A549 (cell line): ENCODE measurements at regions not wholly inside any gene's neighbourhood (a gene's known extent, or its start where the extent isn't known, plus 50 kb on each side); places are given as distances from the start of the nearest gene placed in this dataset.
A peak's percentile ranks its signal among the peaks of the same experiment; 100 is the strongest.

Experiments
- ATAC-seq, 2 experiments: fragments of 200-7000 bp in 1 of 2; fragments of >200 bp in 1 of 2; cut with Nextera tagmentation in 1 of 2; cut with Tn5 transposase in 1 of 2; 3 replicates each; pipeline versions ENCODE4 v1.8.0 to v1.9.1; 2018 to 2020; ENCODE audit warnings: mild to moderate bottlenecking in 1 of 2, moderate library complexity in 1 of 2
- CTCF ChIA-PET: fragments of 300-600 bp; sonication (Branson Sonifier 250); formaldehyde crosslinking; extraction: SDS; loops from one replicate; lab custom pipeline; 2021; ENCODE audit warnings: antibody characterized with exemption, inconsistent platforms; lab: Yijun Ruan, JAX
- POLR2A ChIA-PET: fragments of 350-600 bp; formaldehyde crosslinking; extraction: SDS; loops from one replicate; lab custom pipeline; 2021; ENCODE audit warnings: antibody characterized with exemption, inconsistent platforms; lab: Yijun Ruan, JAX
- DNase-seq, 2 experiments: peaks; one replicate each; pipeline versions ENCODE4 v3.0.0 to v3.0.0-alpha.2; 2011 to 2016; ENCODE audit warnings: low read depth in 1 of 2, low spot score in 1 of 2
- FAIRE-seq: peaks from 2 replicates; lab custom pipeline; 2011; peaks lifted over from hg19 to GRCh38; lab: Jason Lieb, UNC
- H3K27ac ChIP-seq, 2 experiments: fragments of >200 bp; sonication (Bioruptor Twin); formaldehyde crosslinking; 3 replicates each; pipeline ENCODE4 v1.5.1; 2016 to 2017
- H3K4me1 ChIP-seq: fragments of >200 bp; sonication (Bioruptor Twin); formaldehyde crosslinking; 3 replicates; pipeline ENCODE4 v1.6.1; 2016
- H3K4me2 ChIP-seq: fragments of >200 bp; sonication (Bioruptor Twin); formaldehyde crosslinking; 3 replicates; pipeline ENCODE4 v1.6.1; 2016
- H3K4me3 ChIP-seq: fragments of >200 bp; sonication (Bioruptor Twin); formaldehyde crosslinking; 3 replicates; pipeline ENCODE4 v1.5.1; 2016
- H3K9me3 ChIP-seq: fragments of >200 bp; sonication (Bioruptor Twin); formaldehyde crosslinking; 3 replicates; pipeline ENCODE4 v1.6.1; 2016
- BHLHE40 ChIP-seq: IDR thresholded peaks from 2 replicates; pipeline ENCODE4 v1.6.1; 2012; ENCODE audit warnings: low read depth, low read length, inconsistent platforms
- CBX8 ChIP-seq: fragments of 200-600 bp; sonication (generic); IDR thresholded peaks from 2 replicates; pipeline ENCODE4 v1.6.1; 2016
- CHD2 ChIP-seq: fragments of 150-350 bp; IDR thresholded peaks from 2 replicates; pipeline ENCODE4 v1.6.1; 2014; ENCODE audit warnings: low read length; ENCODE audit not compliant: partially characterized antibody
- CHD4 ChIP-seq: fragments of 200-600 bp; sonication (generic); IDR thresholded peaks from 2 replicates; pipeline ENCODE4 v1.6.1; 2016; ENCODE audit warnings: antibody characterized with exemption, mild to moderate bottlenecking, borderline replicate concordance
- CTCF ChIP-seq: fragments of >200 bp; sonication (Bioruptor Twin); formaldehyde crosslinking; IDR thresholded peaks from 3 replicates; pipeline ENCODE4 v1.5.1; 2016
- EHF ChIP-seq: fragments of 250-450 bp; sonication (Bioruptor Pico); IDR thresholded peaks from 2 replicates; pipeline ENCODE4 v1.5.0; 2020; ENCODE audit warnings: mild to moderate bottlenecking
- EHMT2 ChIP-seq: fragments of 200-600 bp; sonication (generic); IDR thresholded peaks from 2 replicates; pipeline ENCODE4 v1.6.1; 2016; ENCODE audit warnings: antibody characterized with exemption, low read depth, mild to moderate bottlenecking, moderate library complexity
- EP300 ChIP-seq, 2 experiments: fragments of >200 bp; sonication (Bioruptor Twin); formaldehyde crosslinking; IDR thresholded peaks; 2 replicates in 1 of 2; 3 replicates in 1 of 2; pipeline ENCODE4 v1.6.1; 2016 to 2017
- ESRRA ChIP-seq: fragments of 150-350 bp; IDR thresholded peaks from 2 replicates; pipeline ENCODE4 v1.6.1; 2014; ENCODE audit warnings: mild to moderate bottlenecking, low read length, borderline replicate concordance
- FOSB ChIP-seq: fragments of 250-450 bp; sonication (Bioruptor Pico); IDR thresholded peaks from 2 replicates; pipeline ENCODE4 v1.5.0; 2020; ENCODE audit warnings: mild to moderate bottlenecking, moderate library complexity
- HMGXB4 ChIP-seq: fragments of 250-450 bp; sonication (Bioruptor Pico); IDR thresholded peaks from 2 replicates; pipeline ENCODE4 v1.5.0; 2021; ENCODE audit warnings: mild to moderate bottlenecking, moderate library complexity, borderline replicate concordance
- HOXA7 ChIP-seq: fragments of 250-450 bp; sonication (Bioruptor Pico); IDR thresholded peaks from 2 replicates; pipeline ENCODE4 v1.5.0; 2020; ENCODE audit warnings: mild to moderate bottlenecking, moderate library complexity
- KDM1A ChIP-seq: fragments of 200-600 bp; sonication (generic); IDR thresholded peaks from 2 replicates; pipeline ENCODE4 v1.6.1; 2016; ENCODE audit warnings: low read depth, mild to moderate bottlenecking
- KDM5A ChIP-seq: fragments of 200-600 bp; sonication (generic); IDR thresholded peaks from 2 replicates; pipeline ENCODE4 v1.6.1; 2016; ENCODE audit warnings: antibody characterized with exemption, mild to moderate bottlenecking
- MAZ ChIP-seq: fragments of 150-350 bp; IDR thresholded peaks from 2 replicates; pipeline ENCODE4 v1.6.1; 2014; ENCODE audit warnings: antibody characterized with exemption, low read depth, low read length, borderline replicate concordance
- MYC ChIP-seq: IDR thresholded peaks from 2 replicates; pipeline ENCODE4 v1.6.1; 2012; ENCODE audit warnings: mild to moderate bottlenecking, inconsistent platforms, low read length, improper control_type of control experiment, borderline replicate concordance
- NFE2L2 ChIP-seq: fragments of 150-350 bp; conservative IDR thresholded peaks from 2 replicates; pipeline ENCODE4 v1.6.1; 2014; ENCODE audit warnings: low read length
- NPAS2 ChIP-seq: fragments of 250-450 bp; sonication (Bioruptor Pico); IDR thresholded peaks from 2 replicates; pipeline ENCODE4 v1.8.0; 2022; ENCODE audit warnings: mild to moderate bottlenecking, moderate library complexity, borderline replicate concordance
- POLR2AphosphoS2 ChIP-seq: conservative IDR thresholded peaks from 2 replicates; pipeline ENCODE4 v1.6.1; 2012; ENCODE audit warnings: low read length, improper control_type of control experiment, inconsistent platforms
- RAD21 ChIP-seq, 2 experiments: fragments of >200 bp in 1 of 2; sonication (Bioruptor Twin) in 1 of 2; formaldehyde crosslinking in 1 of 2; IDR thresholded peaks in 1 of 2; conservative IDR thresholded peaks in 1 of 2; 2 replicates in 1 of 2; 3 replicates in 1 of 2; pipeline ENCODE4 v1.6.1; 2012 to 2018; ENCODE audit warnings: inconsistent platforms in 1 of 2
- REST ChIP-seq: fragments of 200-600 bp; sonication (generic); IDR thresholded peaks from 2 replicates; pipeline ENCODE4 v1.6.1; 2016; ENCODE audit warnings: antibody characterized with exemption, mild to moderate bottlenecking, moderate library complexity
- RFX5 ChIP-seq: fragments of 450-650 bp; IDR thresholded peaks from 2 replicates; pipeline ENCODE4 v1.7.1; 2014; ENCODE audit warnings: antibody characterized with exemption, mild to moderate bottlenecking, moderate library complexity
- SMC3 ChIP-seq: fragments of >200 bp; sonication (Bioruptor Twin); formaldehyde crosslinking; IDR thresholded peaks from 3 replicates; pipeline ENCODE4 v1.6.1; 2018; ENCODE audit warnings: inconsistent platforms
- TP53 ChIP-seq: fragments of 250-450 bp; sonication (Bioruptor Pico); IDR thresholded peaks from 2 replicates; pipeline ENCODE4 v1.5.0; 2021; ENCODE audit warnings: mild to moderate bottlenecking, moderate library complexity
- ZNF302 ChIP-seq: fragments of 250-450 bp; sonication (Bioruptor Pico); IDR thresholded peaks from 2 replicates; pipeline ENCODE4 v1.9.0; 2021; ENCODE audit warnings: inconsistent platforms, mild to moderate bottlenecking, moderate library complexity
- ZSCAN20 ChIP-seq: fragments of 250-450 bp; sonication (Bioruptor Pico); IDR thresholded peaks from 2 replicates; pipeline ENCODE4 v1.8.0; 2022; ENCODE audit warnings: mild to moderate bottlenecking, moderate library complexity
- WGBS: methylation state at CpG from one replicate; pipeline ENCODE4 v1.1.6; 2017; ENCODE audit errors: missing lambda C conversion rate; 5-methylcytosine and 5-hydroxymethylcytosine counted together

- POLR2A ChIA-PET, result no interaction called here
- no peak overlapping the region for H3K4me3 ChIP-seq
- peak overlapping the region; percentile 61; the same call in 2 of the 3 replicates for H3K4me2 ChIP-seq
- ATAC-seq (peak; percentile 12 to 19; a peak in 3 of 6 replicates), DNase-seq (no peak), FAIRE-seq (no peak)
- TF ChIP-seq CHD4 (no peak), RFX5 (no peak), EHMT2 (no peak), EHF (CRISPR knock-in tag) (no peak), CHD2 (no peak), MAZ (no peak), HMGXB4 (CRISPR knock-in tag) (no peak), FOSB (CRISPR knock-in tag) (no peak), KDM5A (no peak), ZSCAN20 (CRISPR knock-in tag) (no peak), NFE2L2 (no peak), POLR2AphosphoS2 (no peak)
- WGBS, result 45% methylated on average over 2 of the region's 2 CpGs
- CTCF ChIA-PET, result interaction anchor here (0.8 to 3.7 kb wide), 10 partner anchors 7 to 69 kb away, joined by 3 to 37 read pairs (median 10); no protein-coding TSS in a partner anchor
- no peak overlapping the region for H3K27ac ChIP-seq
- no peaks in the 10 kb centered on the region for H3K4me1 ChIP-seq
- H3K9me3 ChIP-seq, result no peaks in the 10 kb centered on the region
Observed at GRCh38 chr10:64040781-64041180, 519.6 kb downstream of the REEP3 start.

GRCh38 chr10:64041185-64041988, 520.2 kb downstream of the REEP3 start:
- peak overlapping the region in 1 of 2 experiments; percentile 51; a peak in 1 of 6 replicates for H3K27ac ChIP-seq
- H3K4me3 ChIP-seq, result peak overlapping the region; percentile 17; the same call in 1 of the 3 replicates
- TF ChIP-seq SMC3 (peak; percentile 96), EP300 (IDR thresholded peaks at IDR 0.05) (no peak), CTCF (peak; percentile 100), RAD21 (conservative IDR thresholded peaks at IDR 0.05 in 1 of 2, IDR thresholded peaks at IDR 0.05 in 1 of 2) (peak; percentile 98 to 99)
- POLR2A ChIA-PET, result no interaction called here
- peak; percentile 73 for FAIRE-seq
- ATAC-seq, result peak; percentile 86 to 97
- peak overlapping the region; percentile 61 for H3K4me2 ChIP-seq
- H3K9me3 ChIP-seq, result no peaks in the 10 kb centered on the region
- DNase-seq, result peak; percentile 21 to 80
- no peaks in the 10 kb centered on the region for H3K4me1 ChIP-seq
- WGBS, result 8% methylated on average over 17 of the region's 43 CpGs
- CTCF ChIA-PET, result interaction anchor here (0.7 to 3.7 kb wide), 19 partner anchors 8 to 365 kb away, joined by 3 to 37 read pairs (median 6); no protein-coding TSS in a partner anchor

- POLR2A ChIA-PET, result no interaction called here
- H3K4me2 ChIP-seq, result no peak overlapping the region; the same call in 2 of the 3 replicates
- CTCF ChIA-PET, result interaction anchor here (0.7 to 3.7 kb wide), 17 partner anchors 8 to 125 kb away, joined by 3 to 37 read pairs (median 6); no protein-coding TSS in a partner anchor
- peak in 1 of 2 experiments; percentile 30; a peak in 3 of 6 replicates for ATAC-seq
- H3K4me3 ChIP-seq, result no peak overlapping the region
- no peak for FAIRE-seq
- no peak overlapping the region for H3K27ac ChIP-seq
- no peaks in the 10 kb centered on the region for H3K4me1 ChIP-seq
- WGBS, result 66% methylated on average over 8 of the region's 19 CpGs
- DNase-seq, result no peak
- no peaks in the 10 kb centered on the region for H3K9me3 ChIP-seq
- no peak for TF ChIP-seq KDM1A
- no peak for TF ChIP-seq MYC
- no peak for TF ChIP-seq HOXA7 (CRISPR knock-in tag)
- TF ChIP-seq TP53, result no peak
- no peak for TF ChIP-seq ESRRA
- no peak for TF ChIP-seq CBX8
- no peak for TF ChIP-seq NPAS2
- TF ChIP-seq BHLHE40, result no peak
- TF ChIP-seq ZNF302 (CRISPR knock-in tag), result no peak
- no peak for TF ChIP-seq REST
Observed at GRCh38 chr10:64041989-64042490, 520.8 kb downstream of the REEP3 start.
